Colonic mucosa (tissue), 4 donors: ENCODE measurements at regions not wholly inside any gene's neighbourhood (a gene's known extent, or its start where the extent isn't known, plus 50 kb on each side); places are given as distances from the start of the nearest gene placed in this dataset.

Source experiments
- DNase-seq: peaks from one replicate; pipeline ENCODE4 v3.0.0-alpha.2; 2020
- H3K27ac ChIP-seq: fragments of 200-600 bp; one replicate; pipeline ENCODE4 v1.8.0; 2021
- H3K27me3 ChIP-seq: fragments of 200-600 bp; one replicate; pipeline ENCODE4 v1.8.0; 2021
- H3K36me3 ChIP-seq: fragments of 200-600 bp; one replicate; pipeline ENCODE4 v1.8.0; 2021
- H3K4me1 ChIP-seq: fragments of 200-600 bp; one replicate; pipeline ENCODE4 v1.8.0; 2021; ENCODE audit warnings: mild to moderate bottlenecking
- H3K4me3 ChIP-seq: fragments of 200-600 bp; one replicate; pipeline ENCODE4 v1.8.0; 2021
- H3K9ac ChIP-seq, 2 donors: one replicate each; pipeline ENCODE4 v1.7.0; 2013; ENCODE audit warnings: control low read depth in 2 of 2, low read depth in 2 of 2, low read length in 2 of 2
- H3K9me3 ChIP-seq: fragments of 200-600 bp; one replicate; pipeline ENCODE4 v1.8.0; 2021
- CTCF ChIP-seq: fragments of 200-600 bp; IDR thresholded peaks from one replicate; pipeline ENCODE4 v1.8.0; 2022; ENCODE audit warnings: antibody characterized with exemption, mild to moderate bottlenecking
- intact Hi-C: fragments of 100-400 bp; cut with DNase I; formaldehyde crosslinking; loops from one replicate; pipeline ENCODE4 v1.14.1; 2022
- donor health status: healthy.
- donor health status: DM: no; HTN: no; CAD: no.
- donor health status: DM: no; HTN: no; CAD: no.

- no peak for DNase-seq
- no peak for TF ChIP-seq CTCF
- no peaks in the 10 kb centered on the region for H3K27me3 ChIP-seq
- H3K9me3 ChIP-seq = no peaks in the 10 kb centered on the region
- no peaks in the 10 kb centered on the region for H3K4me1 ChIP-seq
- no peak overlapping the region for H3K27ac ChIP-seq
- intact Hi-C loops = no loop called here
- H3K36me3 ChIP-seq = no peaks in the 10 kb centered on the region
- H3K4me3 ChIP-seq = no peak overlapping the region
- H3K9ac ChIP-seq = no peak overlapping the region
Observed at GRCh38 chr7:13538669-13539068, 450.8 kb downstream of the ETV1 start.

GRCh38 chr7:13540429-13540828 is 449.0 kb downstream of the ETV1 start:
- TF ChIP-seq CTCF = no peak
- H3K9me3 ChIP-seq = no peaks in the 10 kb centered on the region
- H3K27me3 ChIP-seq = no peaks in the 10 kb centered on the region
- H3K9ac ChIP-seq = no peak overlapping the region
- H3K36me3 ChIP-seq = no peaks in the 10 kb centered on the region
- no peak overlapping the region for H3K27ac ChIP-seq
- no peak for DNase-seq
- H3K4me3 ChIP-seq = no peak overlapping the region
- intact Hi-C loops = no loop called here
- H3K4me1 ChIP-seq = no peaks in the 10 kb centered on the region

- Histone ChIP-seq H3K27me3 (no peaks in the 10 kb centered on the region), H3K9ac (no peak overlapping the region), H3K36me3 (no peaks in the 10 kb centered on the region), H3K9me3 (no peaks in the 10 kb centered on the region), H3K4me3 (no peak overlapping the region), H3K27ac (no peak overlapping the region), H3K4me1 (no peaks in the 10 kb centered on the region)
- no peak for TF ChIP-seq CTCF
- intact Hi-C loops = no loop called here
- no peak for DNase-seq
Observed at GRCh38 chr7:13541326-13541725, 448.1 kb downstream of the ETV1 start.

- Histone ChIP-seq H3K27me3 (no peaks in the 10 kb centered on the region), H3K36me3 (no peaks in the 10 kb centered on the region), H3K9ac (no peak overlapping the region), H3K9me3 (no peaks in the 10 kb centered on the region), H3K4me3 (no peak overlapping the region), H3K27ac (no peak overlapping the region), H3K4me1 (no peaks in the 10 kb centered on the region)
- TF ChIP-seq CTCF = no peak
- DNase-seq = no peak
- intact Hi-C loops = no loop called here
Observed at GRCh38 chr7:13542451-13542850, 447.0 kb downstream of the ETV1 start.

GRCh38 chr7:13551503-13551902 is 438.0 kb downstream of the ETV1 start:
- Histone ChIP-seq H3K27ac (no peak overlapping the region), H3K9me3 (no peaks in the 10 kb centered on the region), H3K9ac (no peak overlapping the region), H3K27me3 (no peaks in the 10 kb centered on the region), H3K4me3 (no peak overlapping the region), H3K36me3 (no peaks in the 10 kb centered on the region), H3K4me1 (no peaks in the 10 kb centered on the region)
- intact Hi-C loops = no loop called here
- DNase-seq = no peak
- TF ChIP-seq CTCF = no peak

GRCh38 chr7:13560441-13560840 is 429.0 kb downstream of the ETV1 start:
- no peak for DNase-seq
- intact Hi-C loops = no loop called here
- no peak overlapping the region for H3K4me3 ChIP-seq
- no peaks in the 10 kb centered on the region for H3K36me3 ChIP-seq
- no peaks in the 10 kb centered on the region for H3K9me3 ChIP-seq
- TF ChIP-seq CTCF = no peak
- no peak overlapping the region for H3K27ac ChIP-seq
- no peak overlapping the region for H3K9ac ChIP-seq
- no peaks in the 10 kb centered on the region for H3K4me1 ChIP-seq
- no peaks in the 10 kb centered on the region for H3K27me3 ChIP-seq
